ENCODE measurements at regions not wholly inside any gene's neighbourhood (a gene's known extent, or its start where the extent isn't known, plus 50 kb on each side); places are given as distances from the start of the nearest gene placed in this dataset.

GRCh38 chrX:5057786-5058185 is 1170.9 kb downstream of the NLGN4X start:
- Histone ChIP-seq H3K36me3 (ENCODE audit: control insufficient read depth in 4 of 4, insufficient read depth in 3 of 4, low read depth in 1 of 4, low read length in 3 of 4) (no peaks in the 10 kb centered on the region), H3K27ac (ENCODE audit: low read depth in 1 of 2, low read length in 2 of 2) (no peak overlapping the region), H3K4me3 (ENCODE audit: low read depth in 1 of 3, low read length in 3 of 3) (no peak overlapping the region), H3K27me3 (ENCODE audit: control insufficient read depth in 4 of 4, insufficient read depth in 4 of 4, low read length in 3 of 4) (no peaks in the 10 kb centered on the region), H3K4me1 (ENCODE audit: control insufficient read depth in 4 of 4, insufficient read depth in 4 of 4, low read length in 3 of 4) (no peaks in the 10 kb centered on the region), H3K9ac (ENCODE audit: low read depth in 1 of 2, low read length in 2 of 2) (no peak overlapping the region), H3K9me3 (ENCODE audit: control insufficient read depth in 4 of 4, low read length in 3 of 4) (no peaks in the 10 kb centered on the region)
- TF ChIP-seq JUND (IDR thresholded peaks at IDR 0.05) (no peak), FOXA2 (IDR thresholded peaks at IDR 0.05) (no peak), HNF4G (IDR thresholded peaks at IDR 0.05) (no peak), YY1 (IDR thresholded peaks at IDR 0.05) (no peak), TAF1 (conservative IDR thresholded peaks at IDR 0.05) (no peak), CTCF (IDR thresholded peaks at IDR 0.05; ENCODE audit: low read depth, low read length, missing input control) (no peak), GABPA (IDR thresholded peaks at IDR 0.05 in 1 of 2, conservative IDR thresholded peaks at IDR 0.05 in 1 of 2) (no peak), SP1 (IDR thresholded peaks at IDR 0.05) (no peak)
- TF ChIP-seq, protein P1, sequence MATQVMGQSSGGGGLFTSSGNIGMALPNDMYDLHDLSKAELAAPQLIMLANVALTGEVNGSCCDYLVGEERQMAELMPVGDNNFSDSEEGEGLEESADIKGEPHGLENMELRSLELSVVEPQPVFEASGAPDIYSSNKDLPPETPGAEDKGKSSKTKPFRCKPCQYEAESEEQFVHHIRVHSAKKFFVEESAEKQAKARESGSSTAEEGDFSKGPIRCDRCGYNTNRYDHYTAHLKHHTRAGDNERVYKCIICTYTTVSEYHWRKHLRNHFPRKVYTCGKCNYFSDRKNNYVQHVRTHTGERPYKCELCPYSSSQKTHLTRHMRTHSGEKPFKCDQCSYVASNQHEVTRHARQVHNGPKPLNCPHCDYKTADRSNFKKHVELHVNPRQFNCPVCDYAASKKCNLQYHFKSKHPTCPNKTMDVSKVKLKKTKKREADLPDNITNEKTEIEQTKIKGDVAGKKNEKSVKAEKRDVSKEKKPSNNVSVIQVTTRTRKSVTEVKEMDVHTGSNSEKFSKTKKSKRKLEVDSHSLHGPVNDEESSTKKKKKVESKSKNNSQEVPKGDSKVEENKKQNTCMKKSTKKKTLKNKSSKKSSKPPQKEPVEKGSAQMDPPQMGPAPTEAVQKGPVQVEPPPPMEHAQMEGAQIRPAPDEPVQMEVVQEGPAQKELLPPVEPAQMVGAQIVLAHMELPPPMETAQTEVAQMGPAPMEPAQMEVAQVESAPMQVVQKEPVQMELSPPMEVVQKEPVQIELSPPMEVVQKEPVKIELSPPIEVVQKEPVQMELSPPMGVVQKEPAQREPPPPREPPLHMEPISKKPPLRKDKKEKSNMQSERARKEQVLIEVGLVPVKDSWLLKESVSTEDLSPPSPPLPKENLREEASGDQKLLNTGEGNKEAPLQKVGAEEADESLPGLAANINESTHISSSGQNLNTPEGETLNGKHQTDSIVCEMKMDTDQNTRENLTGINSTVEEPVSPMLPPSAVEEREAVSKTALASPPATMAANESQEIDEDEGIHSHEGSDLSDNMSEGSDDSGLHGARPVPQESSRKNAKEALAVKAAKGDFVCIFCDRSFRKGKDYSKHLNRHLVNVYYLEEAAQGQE (IDR thresholded peaks at IDR 0.05): no peak
- TF ChIP-seq, protein P2, sequence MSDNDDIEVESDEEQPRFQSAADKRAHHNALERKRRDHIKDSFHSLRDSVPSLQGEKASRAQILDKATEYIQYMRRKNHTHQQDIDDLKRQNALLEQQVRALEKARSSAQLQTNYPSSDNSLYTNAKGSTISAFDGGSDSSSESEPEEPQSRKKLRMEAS (IDR thresholded peaks at IDR 0.05): no peak
- no peak for DNase-seq (ENCODE audit: low spot score)
- WGBS: 65% methylated on average over 2 of the region's 2 CpGs

DNA sequence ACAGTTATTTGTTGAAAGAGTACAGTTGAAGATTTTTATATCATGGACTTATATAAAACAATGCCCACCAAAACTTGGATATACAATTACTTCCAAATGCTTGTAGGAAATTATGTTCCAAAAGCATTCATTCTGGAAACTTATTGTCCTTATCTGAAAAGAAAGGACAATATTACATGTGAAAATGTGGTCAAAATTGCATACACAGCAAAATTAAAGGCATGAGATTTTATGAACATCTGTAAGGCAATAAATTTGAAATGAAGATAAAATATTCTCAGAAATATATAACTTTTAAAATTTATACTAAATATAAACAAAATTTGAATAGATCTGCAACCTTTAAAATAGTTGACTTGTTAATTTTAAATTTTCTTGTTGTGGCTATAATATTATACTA is 1173.8 kb downstream of the NLGN4X start:
- TF ChIP-seq FOXA1 (IDR thresholded peaks at IDR 0.05) (no peak), CTCF (IDR thresholded peaks at IDR 0.05; ENCODE audit: low read depth, low read length, missing input control) (no peak), GABPA (IDR thresholded peaks at IDR 0.05 in 1 of 2, conservative IDR thresholded peaks at IDR 0.05 in 1 of 2) (no peak), HNF4A (conservative IDR thresholded peaks at IDR 0.05) (no peak), HNF4G (IDR thresholded peaks at IDR 0.05) (no peak), SP1 (IDR thresholded peaks at IDR 0.05) (no peak), RAD21 (IDR thresholded peaks at IDR 0.05) (no peak), JUND (IDR thresholded peaks at IDR 0.05) (no peak), EGR1 (IDR thresholded peaks at IDR 0.05; ENCODE audit: low read depth in 2 of 2) (no peak), NR2F2 (IDR thresholded peaks at IDR 0.05) (no peak), ATF3 (IDR thresholded peaks at IDR 0.05) (no peak)
- TF ChIP-seq, protein P2 (IDR thresholded peaks at IDR 0.05): no peak
- Histone ChIP-seq H3K9ac (ENCODE audit: low read depth in 1 of 2, low read length in 2 of 2) (no peak overlapping the region), H3K36me3 (ENCODE audit: control insufficient read depth in 4 of 4, insufficient read depth in 3 of 4, low read depth in 1 of 4, low read length in 3 of 4) (no peaks in the 10 kb centered on the region), H3K4me3 (ENCODE audit: low read depth in 1 of 3, low read length in 3 of 3) (no peak overlapping the region), H3K9me3 (ENCODE audit: control insufficient read depth in 4 of 4, low read length in 3 of 4) (peaks cover 0 to 2% (median 0%) of the 10 kb centered on the region in 4 donors), H3K27me3 (ENCODE audit: control insufficient read depth in 4 of 4, insufficient read depth in 4 of 4, low read length in 3 of 4) (no peaks in the 10 kb centered on the region), H3K27ac (ENCODE audit: low read depth in 1 of 2, low read length in 2 of 2) (no peak overlapping the region), H3K4me1 (ENCODE audit: control insufficient read depth in 4 of 4, insufficient read depth in 4 of 4, low read length in 3 of 4) (no peaks in the 10 kb centered on the region)
- DNase-seq (ENCODE audit: low spot score): no peak

Data from liver (tissue), 8 donors.